ENCODE measurements at regions not wholly inside any gene's neighbourhood (a gene's known extent, or its start where the extent isn't known, plus 50 kb on each side); places are given as distances from the start of the nearest gene placed in this dataset.

DNA sequence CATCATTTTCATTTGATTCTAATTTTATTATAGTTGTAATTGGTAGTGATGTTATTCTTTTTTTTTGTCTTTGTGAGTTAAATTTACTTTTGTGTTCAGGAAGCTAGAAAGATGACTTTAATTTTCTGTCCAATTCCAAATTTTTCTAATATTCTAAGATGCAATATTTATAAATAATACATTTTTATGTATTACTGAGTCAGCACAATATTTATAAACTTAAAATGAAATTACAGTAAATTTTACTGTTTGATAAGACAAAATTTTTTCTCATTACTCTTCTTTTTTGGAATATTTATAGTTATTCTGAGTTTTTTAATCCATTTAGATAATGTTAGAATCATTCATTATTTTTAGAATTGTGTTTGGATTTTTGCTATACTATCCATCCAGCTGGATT, 1637.9 kb upstream of the ACO1 start:
- H3K27me3 ChIP-seq (ENCODE audit: control insufficient read depth, insufficient read depth, low read length) = no peaks in the 10 kb centered on the region
- H3K9me3 ChIP-seq (ENCODE audit: control insufficient read depth, insufficient read depth, low read depth, low read length) = no peaks in the 10 kb centered on the region
- no peak overlapping the region for H3K27ac ChIP-seq (ENCODE audit: low read length)
- CTCF ChIA-PET = no interaction called here
- no peaks in the 10 kb centered on the region for H3K36me3 ChIP-seq (ENCODE audit: control insufficient read depth, insufficient read depth, low read length)
- no peak for ATAC-seq
- in situ Hi-C loops (cut with HindIII; ENCODE audit: low pct_unique_long_range_greater_than_20kb, low sequenced_read_pairs) (no loop called here), intact Hi-C loops (cut with micrococcal nuclease; ENCODE audit: unreplicated experiment) (no loop called here)
- TF ChIP-seq TCF7L2 (IDR thresholded peaks at IDR 0.05; ENCODE audit: low read depth, low read length) (no peak), POLR2AphosphoS5 (IDR thresholded peaks at IDR 0.05; ENCODE audit: low read depth, low read length) (no peak), SIN3A (IDR thresholded peaks at IDR 0.05; ENCODE audit: borderline replicate concordance, insufficient read depth, low read depth, low read length) (no peak)
- TF ChIP-seq, protein P1, sequence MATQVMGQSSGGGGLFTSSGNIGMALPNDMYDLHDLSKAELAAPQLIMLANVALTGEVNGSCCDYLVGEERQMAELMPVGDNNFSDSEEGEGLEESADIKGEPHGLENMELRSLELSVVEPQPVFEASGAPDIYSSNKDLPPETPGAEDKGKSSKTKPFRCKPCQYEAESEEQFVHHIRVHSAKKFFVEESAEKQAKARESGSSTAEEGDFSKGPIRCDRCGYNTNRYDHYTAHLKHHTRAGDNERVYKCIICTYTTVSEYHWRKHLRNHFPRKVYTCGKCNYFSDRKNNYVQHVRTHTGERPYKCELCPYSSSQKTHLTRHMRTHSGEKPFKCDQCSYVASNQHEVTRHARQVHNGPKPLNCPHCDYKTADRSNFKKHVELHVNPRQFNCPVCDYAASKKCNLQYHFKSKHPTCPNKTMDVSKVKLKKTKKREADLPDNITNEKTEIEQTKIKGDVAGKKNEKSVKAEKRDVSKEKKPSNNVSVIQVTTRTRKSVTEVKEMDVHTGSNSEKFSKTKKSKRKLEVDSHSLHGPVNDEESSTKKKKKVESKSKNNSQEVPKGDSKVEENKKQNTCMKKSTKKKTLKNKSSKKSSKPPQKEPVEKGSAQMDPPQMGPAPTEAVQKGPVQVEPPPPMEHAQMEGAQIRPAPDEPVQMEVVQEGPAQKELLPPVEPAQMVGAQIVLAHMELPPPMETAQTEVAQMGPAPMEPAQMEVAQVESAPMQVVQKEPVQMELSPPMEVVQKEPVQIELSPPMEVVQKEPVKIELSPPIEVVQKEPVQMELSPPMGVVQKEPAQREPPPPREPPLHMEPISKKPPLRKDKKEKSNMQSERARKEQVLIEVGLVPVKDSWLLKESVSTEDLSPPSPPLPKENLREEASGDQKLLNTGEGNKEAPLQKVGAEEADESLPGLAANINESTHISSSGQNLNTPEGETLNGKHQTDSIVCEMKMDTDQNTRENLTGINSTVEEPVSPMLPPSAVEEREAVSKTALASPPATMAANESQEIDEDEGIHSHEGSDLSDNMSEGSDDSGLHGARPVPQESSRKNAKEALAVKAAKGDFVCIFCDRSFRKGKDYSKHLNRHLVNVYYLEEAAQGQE (IDR thresholded peaks at IDR 0.05; ENCODE audit: insufficient read depth in 1 of 2, low read depth in 2 of 2, low read length in 1 of 2) = no peak
- TF ChIP-seq, protein P2, sequence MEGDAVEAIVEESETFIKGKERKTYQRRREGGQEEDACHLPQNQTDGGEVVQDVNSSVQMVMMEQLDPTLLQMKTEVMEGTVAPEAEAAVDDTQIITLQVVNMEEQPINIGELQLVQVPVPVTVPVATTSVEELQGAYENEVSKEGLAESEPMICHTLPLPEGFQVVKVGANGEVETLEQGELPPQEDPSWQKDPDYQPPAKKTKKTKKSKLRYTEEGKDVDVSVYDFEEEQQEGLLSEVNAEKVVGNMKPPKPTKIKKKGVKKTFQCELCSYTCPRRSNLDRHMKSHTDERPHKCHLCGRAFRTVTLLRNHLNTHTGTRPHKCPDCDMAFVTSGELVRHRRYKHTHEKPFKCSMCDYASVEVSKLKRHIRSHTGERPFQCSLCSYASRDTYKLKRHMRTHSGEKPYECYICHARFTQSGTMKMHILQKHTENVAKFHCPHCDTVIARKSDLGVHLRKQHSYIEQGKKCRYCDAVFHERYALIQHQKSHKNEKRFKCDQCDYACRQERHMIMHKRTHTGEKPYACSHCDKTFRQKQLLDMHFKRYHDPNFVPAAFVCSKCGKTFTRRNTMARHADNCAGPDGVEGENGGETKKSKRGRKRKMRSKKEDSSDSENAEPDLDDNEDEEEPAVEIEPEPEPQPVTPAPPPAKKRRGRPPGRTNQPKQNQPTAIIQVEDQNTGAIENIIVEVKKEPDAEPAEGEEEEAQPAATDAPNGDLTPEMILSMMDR (IDR thresholded peaks at IDR 0.05) = no peak
- BruUV-seq (replicated peaks) = no TSS peak
- H3K4me1 ChIP-seq (ENCODE audit: control insufficient read depth, insufficient read depth, low read length) = no peaks in the 10 kb centered on the region
- no peak overlapping the region for H3K4me3 ChIP-seq (ENCODE audit: low read depth in 2 of 2, low read length in 2 of 2)
- DNase-seq (ENCODE audit: low read depth, low spot score) = no peak
- POLR2A ChIA-PET = no interaction called here

DNA sequence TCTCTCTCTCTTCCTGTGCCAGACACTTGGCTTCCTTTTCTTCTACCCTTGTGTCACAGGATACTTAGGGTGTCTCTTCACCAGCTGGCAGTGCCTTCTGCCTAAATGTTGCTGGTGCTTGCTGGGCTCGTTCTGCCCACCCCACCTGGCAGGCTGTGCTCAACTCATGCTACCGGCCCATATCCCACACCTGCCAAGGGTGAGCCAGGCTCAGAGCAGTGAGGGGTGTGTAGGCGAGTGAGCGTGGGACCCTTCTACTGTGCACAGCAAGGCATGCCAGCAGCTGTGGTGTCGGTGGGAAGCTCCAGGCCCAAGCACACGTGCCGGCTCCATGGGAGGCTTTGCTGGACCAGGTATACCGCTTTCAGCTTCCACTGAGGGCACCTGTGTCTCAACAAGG, 1626.7 kb upstream of the ACO1 start:
- ChIA-PET POLR2A (no interaction called here), CTCF (no interaction called here)
- in situ Hi-C loops (cut with HindIII; ENCODE audit: low pct_unique_long_range_greater_than_20kb, low sequenced_read_pairs) = no loop called here
- Histone ChIP-seq H3K4me3 (ENCODE audit: low read depth in 2 of 2, low read length in 2 of 2) (no peak overlapping the region), H3K9me3 (ENCODE audit: control insufficient read depth, insufficient read depth, low read depth, low read length) (no peaks in the 10 kb centered on the region), H3K27ac (ENCODE audit: low read length) (no peak overlapping the region), H3K4me1 (ENCODE audit: control insufficient read depth, insufficient read depth, low read length) (no peaks in the 10 kb centered on the region), H3K36me3 (ENCODE audit: control insufficient read depth, insufficient read depth, low read length) (no peaks in the 10 kb centered on the region; the same call in 1 of the 2 replicates), H3K27me3 (ENCODE audit: control insufficient read depth, insufficient read depth, low read length) (no peaks in the 10 kb centered on the region)
- no peak for ATAC-seq
- no peak for DNase-seq (ENCODE audit: low read depth, low spot score)
- BruUV-seq (replicated peaks) = no TSS peak
- TF ChIP-seq, protein P1 (IDR thresholded peaks at IDR 0.05; ENCODE audit: insufficient read depth in 1 of 2, low read depth in 2 of 2, low read length in 1 of 2) = no peak
- TF ChIP-seq TCF7L2 (IDR thresholded peaks at IDR 0.05; ENCODE audit: low read depth, low read length) (no peak), SIN3A (IDR thresholded peaks at IDR 0.05; ENCODE audit: borderline replicate concordance, insufficient read depth, low read depth, low read length) (no peak), POLR2AphosphoS5 (IDR thresholded peaks at IDR 0.05; ENCODE audit: low read depth, low read length) (no peak)
- TF ChIP-seq, protein P2 (IDR thresholded peaks at IDR 0.05) = no peak
- intact Hi-C loops (cut with micrococcal nuclease; ENCODE audit: unreplicated experiment) = no loop called here
